ENCODE measurements at regions not wholly inside any gene's neighbourhood (a gene's known extent, or its start where the extent isn't known, plus 50 kb on each side); places are given as distances from the start of the nearest gene placed in this dataset.

DNA sequence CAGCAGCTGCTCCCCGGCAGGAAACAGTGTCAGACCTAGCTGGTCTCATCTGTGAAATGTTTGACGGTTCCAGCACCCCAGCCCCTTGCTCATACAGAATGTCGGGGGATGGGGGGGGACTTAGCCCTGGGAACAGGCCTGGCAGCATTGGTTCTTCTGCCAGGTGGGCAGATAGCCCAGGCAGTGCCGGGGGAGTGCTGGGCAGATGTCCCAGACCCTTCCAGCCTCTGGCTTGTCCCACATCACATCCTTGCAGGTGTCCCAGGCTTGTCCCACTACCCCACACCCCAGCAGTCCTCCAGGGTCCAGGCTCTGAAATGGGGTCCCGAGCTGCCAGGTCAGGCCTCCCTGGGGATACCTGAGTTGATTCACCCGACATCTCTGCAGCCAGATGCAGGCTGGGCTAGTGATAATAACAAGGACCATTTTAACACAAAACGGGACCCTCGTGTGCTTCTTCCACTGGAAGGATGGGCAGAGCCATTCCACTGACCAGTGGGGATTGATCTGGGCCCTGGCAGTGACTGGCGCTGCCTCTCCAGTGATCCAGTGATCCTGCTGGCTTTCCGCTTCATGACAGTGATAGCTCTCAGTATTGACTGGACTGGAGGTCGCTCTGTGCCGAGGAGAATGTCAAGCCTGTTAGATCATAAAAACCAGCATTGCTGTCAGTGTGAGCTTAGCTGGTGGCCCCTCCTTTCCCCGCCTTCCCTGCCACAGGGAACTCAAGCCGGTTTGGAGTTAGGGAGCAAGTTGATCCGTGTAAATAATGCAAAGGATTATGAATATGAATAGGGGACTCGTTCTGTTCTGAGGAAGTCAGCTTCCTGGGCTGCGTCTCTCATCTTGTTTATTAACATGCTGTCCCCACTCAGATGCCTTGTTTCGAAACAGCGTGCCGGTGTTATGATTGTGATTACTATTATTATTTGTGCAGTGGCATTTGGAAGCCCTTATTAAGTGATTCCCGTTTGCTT lies 180.6 kb downstream of the AACS start:
- Histone ChIP-seq H3F3A (ENCODE audit: low read depth) (no peaks in the 10 kb centered on the region), H3K36me3 (no peaks in the 10 kb centered on the region), H3K4me3 (no peak overlapping the region), H3K4me1 (peaks cover 8% of the 10 kb centered on the region), H3K27ac (no peak overlapping the region), H4K20me1 (ENCODE audit: low read depth) (no peaks in the 10 kb centered on the region), H3K79me2 (ENCODE audit: low read depth) (no peaks in the 10 kb centered on the region), H2AFZ (replicated peaks) (no peak overlapping the region), H3K27me3 (no peaks in the 10 kb centered on the region), H3K9me3 (ENCODE audit: low read depth) (no peaks in the 10 kb centered on the region), H3K4me2 (no peak overlapping the region), H3K9ac (no peak overlapping the region)
- Mint-ChIP-seq H3K4me3 (peak overlapping the region; percentile 64), H3K36me3 (no peaks in the 10 kb centered on the region), H3K27me3 (ENCODE audit: insufficient read depth, low read depth) (peaks cover 6% of the 10 kb centered on the region), H3K27ac (peak overlapping the region; percentile 92), H3K9me3 (no peaks in the 10 kb centered on the region), H3K4me1 (peaks cover 48% of the 10 kb centered on the region)
- DNase-seq (ENCODE audit: low spot score), result no peak
- no peak for TF ChIP-seq EZH2phosphoT487 (IDR thresholded peaks at IDR 0.05)
- TF ChIP-seq, protein P1, sequence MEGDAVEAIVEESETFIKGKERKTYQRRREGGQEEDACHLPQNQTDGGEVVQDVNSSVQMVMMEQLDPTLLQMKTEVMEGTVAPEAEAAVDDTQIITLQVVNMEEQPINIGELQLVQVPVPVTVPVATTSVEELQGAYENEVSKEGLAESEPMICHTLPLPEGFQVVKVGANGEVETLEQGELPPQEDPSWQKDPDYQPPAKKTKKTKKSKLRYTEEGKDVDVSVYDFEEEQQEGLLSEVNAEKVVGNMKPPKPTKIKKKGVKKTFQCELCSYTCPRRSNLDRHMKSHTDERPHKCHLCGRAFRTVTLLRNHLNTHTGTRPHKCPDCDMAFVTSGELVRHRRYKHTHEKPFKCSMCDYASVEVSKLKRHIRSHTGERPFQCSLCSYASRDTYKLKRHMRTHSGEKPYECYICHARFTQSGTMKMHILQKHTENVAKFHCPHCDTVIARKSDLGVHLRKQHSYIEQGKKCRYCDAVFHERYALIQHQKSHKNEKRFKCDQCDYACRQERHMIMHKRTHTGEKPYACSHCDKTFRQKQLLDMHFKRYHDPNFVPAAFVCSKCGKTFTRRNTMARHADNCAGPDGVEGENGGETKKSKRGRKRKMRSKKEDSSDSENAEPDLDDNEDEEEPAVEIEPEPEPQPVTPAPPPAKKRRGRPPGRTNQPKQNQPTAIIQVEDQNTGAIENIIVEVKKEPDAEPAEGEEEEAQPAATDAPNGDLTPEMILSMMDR (IDR thresholded peaks at IDR 0.05), result no peak
- TF ChIP-seq EZH2 (IDR thresholded peaks at IDR 0.05), result no peak

DNA sequence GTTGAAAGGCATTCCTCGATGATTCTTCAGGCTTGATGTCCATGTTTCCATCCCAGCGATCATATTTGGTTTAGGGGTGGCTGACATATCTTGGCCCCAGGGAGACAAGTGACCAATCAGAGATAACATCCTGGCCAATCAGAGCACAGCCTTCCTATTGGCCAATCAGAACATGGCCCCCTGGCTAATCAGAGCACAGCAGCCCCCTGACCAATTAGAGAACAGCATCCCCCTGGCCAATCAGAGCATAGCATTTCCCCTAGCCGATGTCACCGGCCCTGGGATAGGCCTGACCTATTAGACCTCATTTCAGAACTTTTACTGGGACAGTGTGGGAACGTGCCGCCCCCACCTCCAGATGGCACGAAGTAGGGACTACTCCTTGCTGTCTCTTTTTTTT lies 182.2 kb downstream of the AACS start:
- Histone ChIP-seq H4K20me1 (ENCODE audit: low read depth) (no peaks in the 10 kb centered on the region), H2AFZ (replicated peaks) (no peak overlapping the region), H3K79me2 (ENCODE audit: low read depth) (no peaks in the 10 kb centered on the region), H3K4me3 (no peak overlapping the region), H3K4me1 (peaks cover 10% of the 10 kb centered on the region), H3K4me2 (no peak overlapping the region), H3F3A (ENCODE audit: low read depth) (no peaks in the 10 kb centered on the region), H3K9ac (no peak overlapping the region), H3K9me3 (ENCODE audit: low read depth) (no peaks in the 10 kb centered on the region), H3K27me3 (no peaks in the 10 kb centered on the region), H3K27ac (no peak overlapping the region), H3K36me3 (no peaks in the 10 kb centered on the region)
- no peak overlapping the region for H3K4me3 Mint-ChIP-seq
- no peaks in the 10 kb centered on the region for H3K9me3 Mint-ChIP-seq
- peaks cover 46% of the 10 kb centered on the region for H3K4me1 Mint-ChIP-seq
- TF ChIP-seq EZH2phosphoT487 (IDR thresholded peaks at IDR 0.05) (no peak), EZH2 (IDR thresholded peaks at IDR 0.05) (no peak)
- TF ChIP-seq, protein P1 (IDR thresholded peaks at IDR 0.05), result no peak
- H3K36me3 Mint-ChIP-seq, result no peaks in the 10 kb centered on the region
- H3K27me3 Mint-ChIP-seq (ENCODE audit: insufficient read depth, low read depth), result peaks cover 4% of the 10 kb centered on the region
- H3K27ac Mint-ChIP-seq, result no peak overlapping the region
- DNase-seq (ENCODE audit: low spot score), result no peak

DNA sequence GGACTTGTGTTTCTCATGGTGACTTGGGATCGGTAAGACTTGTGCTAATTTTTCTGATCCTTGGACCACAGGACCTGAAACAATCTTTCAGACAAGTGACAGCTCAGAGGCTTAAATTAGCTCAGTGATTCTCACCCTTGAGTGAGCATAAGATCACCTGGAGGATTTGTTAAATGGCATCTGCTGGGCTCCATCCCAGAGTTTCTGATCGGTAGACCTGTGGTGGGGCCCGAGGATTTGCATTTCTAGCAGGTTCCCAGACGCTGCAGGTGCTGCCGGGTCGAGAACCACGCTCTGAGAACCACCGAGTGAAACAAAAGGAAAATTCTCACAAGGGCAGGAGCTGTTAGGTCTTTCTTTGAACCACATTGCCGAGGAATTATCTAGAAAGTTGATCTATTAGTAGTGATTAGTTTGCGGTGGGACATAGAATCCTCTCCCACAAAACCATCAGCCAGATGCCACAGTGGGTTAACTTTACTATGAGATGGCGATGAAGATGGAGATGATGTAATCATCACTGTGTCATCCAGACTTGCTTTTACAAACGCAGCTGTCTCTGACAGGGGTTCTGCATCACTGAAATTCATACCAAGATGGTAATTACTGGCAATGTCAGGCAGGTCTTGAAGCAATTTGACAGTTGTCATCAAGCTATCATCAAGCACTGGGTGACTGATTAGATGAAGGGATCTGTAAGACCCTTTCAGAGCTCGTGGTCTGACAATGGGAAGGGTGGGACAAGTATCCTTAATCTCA lies 184.0 kb downstream of the AACS start:
- Histone ChIP-seq H3F3A (ENCODE audit: low read depth) (no peaks in the 10 kb centered on the region), H3K9ac (no peak overlapping the region), H3K36me3 (no peaks in the 10 kb centered on the region), H3K4me2 (no peak overlapping the region), H3K4me3 (no peak overlapping the region), H3K27ac (no peak overlapping the region), H2AFZ (replicated peaks) (no peak overlapping the region), H3K4me1 (peaks cover 10% of the 10 kb centered on the region), H3K9me3 (ENCODE audit: low read depth) (no peaks in the 10 kb centered on the region), H3K79me2 (ENCODE audit: low read depth) (no peaks in the 10 kb centered on the region), H3K27me3 (no peaks in the 10 kb centered on the region), H4K20me1 (ENCODE audit: low read depth) (no peaks in the 10 kb centered on the region)
- Mint-ChIP-seq H3K27ac (no peak overlapping the region), H3K27me3 (ENCODE audit: insufficient read depth, low read depth) (peaks cover 8% of the 10 kb centered on the region), H3K4me3 (no peak overlapping the region), H3K9me3 (no peaks in the 10 kb centered on the region), H3K4me1 (peaks cover 53% of the 10 kb centered on the region), H3K36me3 (no peaks in the 10 kb centered on the region)
- DNase-seq (ENCODE audit: low spot score), result no peak
- TF ChIP-seq EZH2 (IDR thresholded peaks at IDR 0.05) (no peak), EZH2phosphoT487 (IDR thresholded peaks at IDR 0.05) (no peak)
- TF ChIP-seq, protein P1 (IDR thresholded peaks at IDR 0.05), result no peak
